Stimulated activated CD4-positive, alpha-beta T cell treated with anti-CD3 and anti-CD28 coated beads, Interleukin-4, amount 100 ng/mL, for 24 hours (primary cell): ENCODE measurements at regions not wholly inside any gene's neighbourhood (a gene's known extent, or its start where the extent isn't known, plus 50 kb on each side); places are given as distances from the start of the nearest gene placed in this dataset.
A peak's percentile ranks its signal among the peaks of the same experiment; 100 is the strongest.

Experiments used
- DNase-seq: peaks from one replicate; pipeline ENCODE4 v3.0.0-alpha.2; 2020

GRCh38 chr15:88403351-88403791 is 63.8 kb downstream of the MRPL46 start:
- DNase-seq, result no peak

GRCh38 chr15:88401996-88402656 is 65.1 kb downstream of the MRPL46 start:
- no peak for DNase-seq

GRCh38 chr15:88401251-88401995 is 65.8 kb downstream of the MRPL46 start:
- no peak for DNase-seq

- DNase-seq, result no peak
Measured at GRCh38 chr15:88400591-88401250, 66.5 kb downstream of the MRPL46 start.

- DNase-seq, result no peak
Measured at GRCh38 chr15:88400084-88400483, 67.1 kb downstream of the MRPL46 start.

- no peak for DNase-seq
Measured at GRCh38 chr15:88399021-88399685, 68.0 kb downstream of the MRPL46 start.

GRCh38 chr15:88398011-88398410 is 69.2 kb downstream of the MRPL46 start:
- no peak for DNase-seq

- no peak for DNase-seq
Measured at GRCh38 chr15:88397506-88397905, 69.7 kb downstream of the MRPL46 start.

GRCh38 chr15:88395872-88396781 is 71.1 kb downstream of the MRPL46 start:
- DNase-seq, result no peak

- no peak for DNase-seq
Measured at GRCh38 chr15:88395241-88395640, 71.9 kb downstream of the MRPL46 start.

- no peak for DNase-seq
Measured at GRCh38 chr15:88394553-88395145, 72.5 kb downstream of the MRPL46 start.

- no peak for DNase-seq
Measured at GRCh38 chr15:88393719-88394519, 73.3 kb downstream of the MRPL46 start.

- DNase-seq, result no peak
Measured at GRCh38 chr15:88391700-88392099, 75.5 kb downstream of the MRPL46 start.

GRCh38 chr15:88391006-88391405 is 76.2 kb downstream of the MRPL46 start:
- no peak for DNase-seq

- no peak for DNase-seq
Measured at GRCh38 chr15:88390164-88390901, 76.9 kb downstream of the MRPL46 start.

GRCh38 chr15:88389120-88389519 is 78.1 kb downstream of the MRPL46 start:
- DNase-seq, result no peak

- no peak for DNase-seq
Measured at GRCh38 chr15:88388686-88389085, 78.5 kb downstream of the MRPL46 start.

GRCh38 chr15:88385078-88385700 is 82.0 kb downstream of the MRPL46 start:
- peak; percentile 22 for DNase-seq

- no peak for DNase-seq
Measured at GRCh38 chr15:88383354-88383753, 83.8 kb downstream of the MRPL46 start.

- no peak for DNase-seq
Measured at GRCh38 chr15:88382482-88382983, 84.7 kb downstream of the MRPL46 start.
